ENCODE measurements at regions not wholly inside any gene's neighbourhood (a gene's known extent, or its start where the extent isn't known, plus 50 kb on each side); places are given as distances from the start of the nearest gene placed in this dataset.
"Not testable (repeated sequence)": the region's sequence is repeated elsewhere in the genome, so short reads cannot be mapped to it uniquely, and the experiment has no call there.

DNA sequence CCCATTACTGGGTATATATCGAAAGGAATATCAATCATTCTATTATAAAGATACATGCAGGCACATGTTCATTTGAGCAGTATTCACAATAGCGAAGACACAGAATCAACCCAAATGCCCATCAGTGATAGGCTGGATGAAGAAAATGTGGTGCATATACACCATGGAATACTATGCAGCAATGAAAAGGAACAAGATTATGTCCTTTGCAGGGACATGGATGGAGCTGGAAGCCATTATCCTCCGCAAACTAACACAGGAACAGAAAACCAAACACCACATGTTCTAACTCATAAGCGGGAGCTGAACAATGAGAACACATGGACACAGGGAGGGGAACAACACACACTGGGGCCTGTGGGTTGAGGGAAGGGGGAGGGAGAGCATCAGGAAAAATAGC is 434.3 kb downstream of the BUD13 start:
- TF ChIP-seq, protein P1, sequence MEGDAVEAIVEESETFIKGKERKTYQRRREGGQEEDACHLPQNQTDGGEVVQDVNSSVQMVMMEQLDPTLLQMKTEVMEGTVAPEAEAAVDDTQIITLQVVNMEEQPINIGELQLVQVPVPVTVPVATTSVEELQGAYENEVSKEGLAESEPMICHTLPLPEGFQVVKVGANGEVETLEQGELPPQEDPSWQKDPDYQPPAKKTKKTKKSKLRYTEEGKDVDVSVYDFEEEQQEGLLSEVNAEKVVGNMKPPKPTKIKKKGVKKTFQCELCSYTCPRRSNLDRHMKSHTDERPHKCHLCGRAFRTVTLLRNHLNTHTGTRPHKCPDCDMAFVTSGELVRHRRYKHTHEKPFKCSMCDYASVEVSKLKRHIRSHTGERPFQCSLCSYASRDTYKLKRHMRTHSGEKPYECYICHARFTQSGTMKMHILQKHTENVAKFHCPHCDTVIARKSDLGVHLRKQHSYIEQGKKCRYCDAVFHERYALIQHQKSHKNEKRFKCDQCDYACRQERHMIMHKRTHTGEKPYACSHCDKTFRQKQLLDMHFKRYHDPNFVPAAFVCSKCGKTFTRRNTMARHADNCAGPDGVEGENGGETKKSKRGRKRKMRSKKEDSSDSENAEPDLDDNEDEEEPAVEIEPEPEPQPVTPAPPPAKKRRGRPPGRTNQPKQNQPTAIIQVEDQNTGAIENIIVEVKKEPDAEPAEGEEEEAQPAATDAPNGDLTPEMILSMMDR (IDR thresholded peaks at IDR 0.05; ENCODE audit: low read depth, low read length, poor library complexity, severe bottlenecking), result not testable (repeated sequence)
- not testable (repeated sequence) for TF ChIP-seq EZH2phosphoT487 (IDR thresholded peaks at IDR 0.05; ENCODE audit: borderline replicate concordance, low read length)

Data from DOHH2 (cell line).